Activated CD4-positive, alpha-beta T cell treated with anti-CD3 and anti-CD28 coated beads, Interleukin-2, amount 10 ng/mL, durations not matched to agents 7 days and 5 days (primary cell): ENCODE measurements at regions not wholly inside any gene's neighbourhood (a gene's known extent, or its start where the extent isn't known, plus 50 kb on each side); places are given as distances from the start of the nearest gene placed in this dataset.

Experiments
- CTCF ChIA-PET: fragments of 350-600 bp; sonication (Branson Sonifier 250); formaldehyde crosslinking; loops from one replicate; lab custom pipeline; 2021; ENCODE audit warnings: antibody characterized with exemption; lab: Charles Lee
- POLR2A ChIA-PET: fragments of 350-600 bp; sonication (Branson Sonifier 250); formaldehyde crosslinking; loops from one replicate; lab custom pipeline; 2021; ENCODE audit warnings: antibody characterized with exemption; lab: Charles Lee
- DNase-seq: peaks from one replicate; pipeline ENCODE4 v3.0.0-alpha.2; 2020
- H3K27ac Mint-ChIP-seq: one replicate; pipeline ENCODE4 v1.8.0; 2021; ENCODE audit warnings: mild to moderate bottlenecking, moderate library complexity, mixed read lengths
- H3K27me3 Mint-ChIP-seq: one replicate; pipeline ENCODE4 v1.8.0; 2021; ENCODE audit warnings: mixed read lengths
- H3K36me3 Mint-ChIP-seq: one replicate; pipeline ENCODE4 v1.8.0; 2021; ENCODE audit warnings: low read depth, mixed read lengths
- H3K4me1 Mint-ChIP-seq: one replicate; pipeline ENCODE4 v1.8.0; 2021; ENCODE audit warnings: mixed read lengths
- H3K4me3 Mint-ChIP-seq: one replicate; pipeline ENCODE4 v1.8.0; 2021; ENCODE audit warnings: mild to moderate bottlenecking, moderate library complexity, mixed read lengths
- H3K9me3 Mint-ChIP-seq: one replicate; pipeline ENCODE4 v1.8.0; 2021; ENCODE audit warnings: mixed read lengths

- CTCF ChIA-PET: interaction anchor here (0.6 kb wide), 1 partner anchor 58 kb away, joined by 3 read pairs; no protein-coding TSS in a partner anchor
- H3K4me1 Mint-ChIP-seq: no peaks in the 10 kb centered on the region
- H3K9me3 Mint-ChIP-seq: peaks cover 5% of the 10 kb centered on the region
- H3K27ac Mint-ChIP-seq: no peak overlapping the region
- POLR2A ChIA-PET: no interaction called here
- no peaks in the 10 kb centered on the region for H3K36me3 Mint-ChIP-seq
- no peak overlapping the region for H3K4me3 Mint-ChIP-seq
- DNase-seq: no peak
- no peaks in the 10 kb centered on the region for H3K27me3 Mint-ChIP-seq
Measured at GRCh38 chr13:60959427-60959826, 456.2 kb downstream of the PCDH20 start.

GRCh38 chr13:60957816-60958215 lies 457.8 kb downstream of the PCDH20 start:
- no peak for DNase-seq
- ChIA-PET CTCF (no interaction called here), POLR2A (no interaction called here)
- Mint-ChIP-seq H3K9me3 (peaks cover 2% of the 10 kb centered on the region), H3K27ac (no peak overlapping the region), H3K27me3 (no peaks in the 10 kb centered on the region), H3K4me1 (no peaks in the 10 kb centered on the region), H3K36me3 (no peaks in the 10 kb centered on the region), H3K4me3 (no peak overlapping the region)

- Mint-ChIP-seq H3K4me1 (no peaks in the 10 kb centered on the region), H3K27ac (no peak overlapping the region), H3K4me3 (no peak overlapping the region), H3K27me3 (no peaks in the 10 kb centered on the region), H3K9me3 (peaks cover 4% of the 10 kb centered on the region), H3K36me3 (no peaks in the 10 kb centered on the region)
- POLR2A ChIA-PET: no interaction called here
- DNase-seq: no peak
- CTCF ChIA-PET: no interaction called here
Measured at GRCh38 chr13:60945396-60945795, 470.3 kb downstream of the PCDH20 start.

DNA sequence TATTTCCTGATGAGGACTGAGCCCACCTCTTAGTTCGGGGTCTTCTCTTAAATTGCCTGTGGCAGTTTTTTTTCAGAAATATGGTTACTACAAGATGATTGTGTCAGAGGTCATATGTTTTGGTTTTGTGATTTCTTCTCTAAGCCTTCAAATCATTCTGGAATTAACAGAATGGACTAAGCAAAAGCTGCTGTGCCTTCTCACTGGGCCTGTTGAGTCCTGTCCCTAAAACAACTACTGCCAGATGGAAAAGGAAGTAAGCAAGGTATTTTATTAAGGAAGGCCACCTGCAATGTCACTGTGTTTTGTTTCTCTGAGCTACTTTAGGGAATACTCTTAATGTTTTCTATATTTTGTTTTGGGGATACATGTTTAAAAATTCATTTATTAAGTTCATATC lies 470.8 kb downstream of the PCDH20 start:
- H3K9me3 Mint-ChIP-seq: peaks cover 4% of the 10 kb centered on the region
- ChIA-PET POLR2A (no interaction called here), CTCF (no interaction called here)
- H3K4me3 Mint-ChIP-seq: no peak overlapping the region
- H3K27me3 Mint-ChIP-seq: no peaks in the 10 kb centered on the region
- no peak overlapping the region for H3K27ac Mint-ChIP-seq
- no peaks in the 10 kb centered on the region for H3K4me1 Mint-ChIP-seq
- no peaks in the 10 kb centered on the region for H3K36me3 Mint-ChIP-seq
- DNase-seq: no peak

DNA sequence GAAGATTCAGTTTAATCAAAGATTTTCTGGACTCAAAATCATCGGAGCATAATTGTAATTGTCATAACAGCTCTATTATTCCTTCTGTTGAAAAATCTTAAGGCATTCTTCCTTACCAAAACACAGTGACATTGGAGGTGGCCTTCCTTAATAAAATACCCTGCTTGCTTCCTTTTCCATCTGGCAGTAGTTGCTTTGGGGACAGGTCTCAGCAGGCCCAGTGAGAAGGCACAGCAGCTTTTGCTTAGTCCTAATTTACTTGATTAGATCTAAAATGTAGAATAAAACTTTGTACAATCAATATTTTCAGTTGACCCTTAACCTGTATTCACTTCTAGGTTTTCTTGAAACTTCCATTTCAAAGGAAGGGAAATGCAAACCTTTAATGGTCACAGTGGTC lies 471.6 kb downstream of the PCDH20 start:
- Mint-ChIP-seq H3K4me1 (no peaks in the 10 kb centered on the region), H3K4me3 (no peak overlapping the region)
- CTCF ChIA-PET: no interaction called here

DNA sequence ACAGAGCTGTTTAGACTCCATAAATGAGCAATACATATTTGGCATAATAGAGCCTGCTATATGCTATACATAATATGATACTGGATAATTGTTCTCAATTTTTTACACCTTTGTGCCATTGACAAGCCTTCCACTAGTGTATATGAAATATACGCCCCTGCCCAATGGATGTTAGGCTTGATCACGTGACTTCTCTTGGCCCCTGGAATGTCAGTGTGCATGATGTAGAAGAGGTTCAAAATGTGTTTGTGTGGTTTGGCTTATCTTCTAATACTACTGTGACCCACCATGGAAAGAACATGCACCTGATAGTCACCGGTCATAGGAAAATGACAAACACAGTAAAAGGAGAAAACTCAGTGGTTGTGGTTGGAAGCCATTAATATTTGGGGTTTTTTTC lies 479.4 kb downstream of the PCDH20 start:
- no peak for DNase-seq

More for the DNA sequence above, 471.6 kb downstream of the PCDH20 start:
- H3K9me3 Mint-ChIP-seq: peaks cover 4% of the 10 kb centered on the region
- no peak overlapping the region for H3K27ac Mint-ChIP-seq
- POLR2A ChIA-PET: no interaction called here
- DNase-seq: no peak
- H3K36me3 Mint-ChIP-seq: no peaks in the 10 kb centered on the region
- no peaks in the 10 kb centered on the region for H3K27me3 Mint-ChIP-seq

GRCh38 chr13:60933638-60934037 lies 482.0 kb downstream of the PCDH20 start:
- Mint-ChIP-seq H3K4me1 (no peaks in the 10 kb centered on the region), H3K27ac (no peak overlapping the region), H3K4me3 (no peak overlapping the region)

More for the DNA sequence above, 479.4 kb downstream of the PCDH20 start:
- Mint-ChIP-seq H3K4me3 (no peak overlapping the region), H3K36me3 (no peaks in the 10 kb centered on the region), H3K27me3 (no peaks in the 10 kb centered on the region), H3K27ac (no peak overlapping the region), H3K4me1 (no peaks in the 10 kb centered on the region), H3K9me3 (no peaks in the 10 kb centered on the region)
- CTCF ChIA-PET: no interaction called here
- POLR2A ChIA-PET: no interaction called here

DNA sequence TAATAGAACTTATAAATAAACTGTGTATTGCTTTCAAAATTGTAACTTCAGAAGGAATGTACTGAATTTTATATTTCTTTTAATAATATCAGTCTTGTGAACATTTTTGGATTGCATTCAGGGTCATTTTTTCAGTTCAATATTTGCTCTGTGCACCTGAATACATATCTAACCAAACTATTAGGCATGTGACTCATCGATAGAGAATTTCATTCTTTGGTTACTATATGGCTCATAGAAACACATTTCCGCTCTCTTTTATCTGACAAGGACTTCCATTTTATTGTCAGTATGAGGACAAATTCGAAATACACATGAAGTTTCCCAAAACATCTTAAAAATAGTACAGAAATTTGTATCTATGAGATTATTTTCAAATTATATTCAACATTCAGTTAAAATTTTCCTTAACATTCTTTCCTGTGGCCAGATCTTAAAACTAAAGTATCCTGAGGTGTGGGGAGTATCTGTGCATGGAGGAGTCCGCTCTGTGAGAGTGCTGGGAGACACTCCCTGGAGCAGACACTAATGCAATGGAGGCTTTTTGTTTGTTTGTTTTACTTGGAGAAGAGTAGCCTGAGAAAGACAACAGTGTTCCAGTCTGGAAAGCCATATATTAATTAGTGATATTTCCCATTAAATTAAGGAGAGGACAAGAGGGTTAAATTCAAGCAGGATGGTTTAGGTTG lies 483.6 kb downstream of the PCDH20 start:
- Mint-ChIP-seq H3K4me3 (no peak overlapping the region), H3K36me3 (no peaks in the 10 kb centered on the region), H3K4me1 (no peaks in the 10 kb centered on the region), H3K27me3 (no peaks in the 10 kb centered on the region), H3K9me3 (peaks cover 2% of the 10 kb centered on the region), H3K27ac (no peak overlapping the region)
- CTCF ChIA-PET: no interaction called here
- POLR2A ChIA-PET: no interaction called here
- no peak for DNase-seq

More at GRCh38 chr13:60933638-60934037, 482.0 kb downstream of the PCDH20 start:
- Mint-ChIP-seq H3K9me3 (peaks cover 2% of the 10 kb centered on the region), H3K27me3 (no peaks in the 10 kb centered on the region), H3K36me3 (no peaks in the 10 kb centered on the region)
- CTCF ChIA-PET: no interaction called here
- DNase-seq: no peak
- POLR2A ChIA-PET: no interaction called here

DNA sequence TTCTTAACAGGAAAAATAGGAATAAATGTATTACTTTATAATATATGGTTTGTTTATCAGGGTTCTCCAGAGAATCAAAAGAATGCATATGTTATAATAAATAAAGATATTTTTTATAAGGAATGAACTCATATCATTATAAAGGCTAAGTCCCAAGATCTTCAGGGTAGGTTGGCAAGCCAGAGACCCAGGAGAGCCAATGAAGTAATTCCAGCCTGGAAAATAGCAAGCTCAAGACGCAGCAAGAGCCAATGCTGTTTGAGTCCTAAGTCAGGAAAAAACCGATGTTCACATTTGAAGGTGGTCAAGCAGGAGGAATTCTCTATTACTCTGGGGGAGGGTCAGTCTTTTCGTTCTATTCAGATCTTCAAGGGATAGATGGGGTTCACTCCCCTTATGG lies 490.0 kb downstream of the PCDH20 start:
- no peaks in the 10 kb centered on the region for H3K27me3 Mint-ChIP-seq
- H3K4me1 Mint-ChIP-seq: no peaks in the 10 kb centered on the region

GRCh38 chr13:60924856-60925255 lies 490.8 kb downstream of the PCDH20 start:
- H3K4me1 Mint-ChIP-seq: no peaks in the 10 kb centered on the region
- H3K9me3 Mint-ChIP-seq: peaks cover under 1% of the 10 kb centered on the region
- POLR2A ChIA-PET: no interaction called here
- no peaks in the 10 kb centered on the region for H3K27me3 Mint-ChIP-seq
- CTCF ChIA-PET: interaction anchor here (0.6 kb wide), 1 partner anchor 1207 kb away, joined by 3 read pairs; no protein-coding TSS in a partner anchor
- H3K36me3 Mint-ChIP-seq: no peaks in the 10 kb centered on the region
- H3K27ac Mint-ChIP-seq: no peak overlapping the region
- H3K4me3 Mint-ChIP-seq: no peak overlapping the region
- no peak for DNase-seq

More for the DNA sequence above, 490.0 kb downstream of the PCDH20 start:
- Mint-ChIP-seq H3K27ac (no peak overlapping the region), H3K9me3 (peaks cover 2% of the 10 kb centered on the region), H3K36me3 (no peaks in the 10 kb centered on the region), H3K4me3 (no peak overlapping the region)
- CTCF ChIA-PET: no interaction called here
- POLR2A ChIA-PET: no interaction called here
- DNase-seq: no peak

DNA sequence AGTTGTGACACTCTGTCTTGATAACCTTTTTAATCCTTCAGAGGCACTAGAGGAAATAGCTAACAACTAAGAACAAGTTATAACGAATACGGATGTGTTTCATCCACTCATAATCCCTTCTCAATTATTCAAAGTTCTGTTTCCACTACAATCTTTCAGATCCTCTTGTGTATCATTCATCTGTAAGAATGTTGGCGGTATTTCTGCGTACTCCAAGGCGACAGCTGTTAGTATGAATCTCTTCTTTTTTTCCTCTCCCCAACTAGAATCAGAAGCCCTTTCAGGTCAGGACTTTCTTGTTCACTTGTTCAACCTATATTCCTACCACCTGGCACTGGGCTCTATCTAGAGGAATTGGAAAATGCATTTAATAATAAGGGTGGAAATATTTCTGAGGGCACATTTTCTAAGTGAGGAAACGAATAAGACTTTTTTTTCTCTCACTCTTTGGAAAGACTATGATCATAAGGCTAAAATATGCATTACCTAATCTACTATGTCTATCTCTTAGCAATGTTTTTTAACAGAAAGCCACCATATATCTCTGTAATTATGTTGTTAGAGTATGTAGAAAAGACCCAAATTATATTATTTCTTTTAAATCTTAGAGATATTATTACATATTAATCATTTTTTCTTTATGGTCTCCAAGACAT lies 492.9 kb downstream of the PCDH20 start:
- ChIA-PET POLR2A (no interaction called here), CTCF (no interaction called here)
- no peak overlapping the region for H3K27ac Mint-ChIP-seq
- DNase-seq: no peak
- no peaks in the 10 kb centered on the region for H3K4me1 Mint-ChIP-seq
- H3K36me3 Mint-ChIP-seq: no peaks in the 10 kb centered on the region
- H3K9me3 Mint-ChIP-seq: no peaks in the 10 kb centered on the region
- no peaks in the 10 kb centered on the region for H3K27me3 Mint-ChIP-seq
- H3K4me3 Mint-ChIP-seq: no peak overlapping the region

GRCh38 chr13:60893801-60894200 lies 496.8 kb downstream of the TDRD3 start:
- no peaks in the 10 kb centered on the region for H3K36me3 Mint-ChIP-seq
- H3K4me3 Mint-ChIP-seq: no peak overlapping the region
- no peak overlapping the region for H3K27ac Mint-ChIP-seq
- no peaks in the 10 kb centered on the region for H3K4me1 Mint-ChIP-seq
- H3K27me3 Mint-ChIP-seq: no peaks in the 10 kb centered on the region
- ChIA-PET CTCF (no interaction called here), POLR2A (no interaction called here)
- DNase-seq: no peak
- H3K9me3 Mint-ChIP-seq: peaks cover 3% of the 10 kb centered on the region

GRCh38 chr13:60887711-60888110 lies 490.7 kb downstream of the TDRD3 start:
- CTCF ChIA-PET: no interaction called here
- DNase-seq: no peak
- Mint-ChIP-seq H3K9me3 (peaks cover 5% of the 10 kb centered on the region), H3K27ac (no peak overlapping the region), H3K27me3 (no peaks in the 10 kb centered on the region), H3K36me3 (no peaks in the 10 kb centered on the region), H3K4me1 (no peaks in the 10 kb centered on the region), H3K4me3 (no peak overlapping the region)
- POLR2A ChIA-PET: no interaction called here
